PC-9 (cell line): ENCODE measurements at regions not wholly inside any gene's neighbourhood (a gene's known extent, or its start where the extent isn't known, plus 50 kb on each side); places are given as distances from the start of the nearest gene placed in this dataset.

Source experiments
- EZH2 ChIP-seq: fragments of 200-600 bp; sonication (generic); IDR thresholded peaks from 2 replicates; pipeline ENCODE4 v1.8.0; 2017; ENCODE audit warnings: antibody characterized with exemption, low read depth
- TF ChIP-seq, protein P1 (sequence below): fragments of 200-600 bp; sonication (generic); conservative IDR thresholded peaks from 2 replicates; pipeline ENCODE4 v1.6.1; 2017; ENCODE audit warnings: mixed run types, antibody characterized with exemption, mild to moderate bottlenecking, moderate library complexity

DNA sequence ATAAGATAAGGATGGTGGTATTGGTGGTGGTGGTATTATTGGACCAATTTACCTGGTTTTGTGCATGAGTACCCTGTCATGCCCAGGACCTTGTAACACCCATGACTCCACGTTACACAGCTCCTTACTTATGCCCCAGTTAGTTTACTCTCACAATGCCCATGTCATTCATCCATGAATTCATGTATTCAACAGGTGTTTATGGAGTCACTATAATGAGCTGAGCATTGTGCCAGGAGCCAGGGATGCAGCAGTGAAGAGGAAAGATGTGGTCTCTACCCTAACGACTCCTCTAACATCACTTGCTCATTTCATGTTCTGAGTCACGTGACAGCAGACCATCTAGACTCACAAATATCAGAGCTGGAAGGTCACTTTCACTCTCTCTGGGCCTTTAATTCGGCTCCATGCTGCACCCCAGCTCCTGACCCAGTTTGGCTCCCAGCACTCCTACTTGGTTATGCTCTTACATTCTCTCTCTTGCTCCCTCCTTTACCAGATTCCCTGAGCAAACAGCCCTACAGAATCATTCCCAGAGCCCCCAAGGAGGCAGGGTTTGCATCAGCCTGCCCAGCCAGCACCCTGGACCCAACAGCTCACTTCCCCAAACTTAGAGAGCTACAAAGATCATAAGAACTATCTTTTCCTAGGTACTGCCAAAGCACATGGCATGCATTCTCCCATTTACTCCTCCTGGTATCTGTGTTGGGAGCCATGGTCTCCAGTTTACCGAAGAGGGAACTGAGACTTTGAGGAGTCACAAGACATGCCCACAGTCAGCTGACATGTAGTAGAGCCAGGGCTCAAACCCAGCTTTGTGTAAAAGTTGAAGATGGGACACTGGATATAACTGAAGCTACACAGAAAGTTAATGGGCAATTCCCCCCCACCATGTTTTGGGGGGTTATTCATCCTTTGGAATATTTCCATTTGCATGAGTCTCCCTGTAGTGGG is 449.9 kb downstream of the LRATD1 start:
- no peak for TF ChIP-seq EZH2
- TF ChIP-seq, protein P1, sequence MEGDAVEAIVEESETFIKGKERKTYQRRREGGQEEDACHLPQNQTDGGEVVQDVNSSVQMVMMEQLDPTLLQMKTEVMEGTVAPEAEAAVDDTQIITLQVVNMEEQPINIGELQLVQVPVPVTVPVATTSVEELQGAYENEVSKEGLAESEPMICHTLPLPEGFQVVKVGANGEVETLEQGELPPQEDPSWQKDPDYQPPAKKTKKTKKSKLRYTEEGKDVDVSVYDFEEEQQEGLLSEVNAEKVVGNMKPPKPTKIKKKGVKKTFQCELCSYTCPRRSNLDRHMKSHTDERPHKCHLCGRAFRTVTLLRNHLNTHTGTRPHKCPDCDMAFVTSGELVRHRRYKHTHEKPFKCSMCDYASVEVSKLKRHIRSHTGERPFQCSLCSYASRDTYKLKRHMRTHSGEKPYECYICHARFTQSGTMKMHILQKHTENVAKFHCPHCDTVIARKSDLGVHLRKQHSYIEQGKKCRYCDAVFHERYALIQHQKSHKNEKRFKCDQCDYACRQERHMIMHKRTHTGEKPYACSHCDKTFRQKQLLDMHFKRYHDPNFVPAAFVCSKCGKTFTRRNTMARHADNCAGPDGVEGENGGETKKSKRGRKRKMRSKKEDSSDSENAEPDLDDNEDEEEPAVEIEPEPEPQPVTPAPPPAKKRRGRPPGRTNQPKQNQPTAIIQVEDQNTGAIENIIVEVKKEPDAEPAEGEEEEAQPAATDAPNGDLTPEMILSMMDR, result no peak
